NCI-H526 (cell line): ENCODE measurements at regions not wholly inside any gene's neighbourhood (a gene's known extent, or its start where the extent isn't known, plus 50 kb on each side); places are given as distances from the start of the nearest gene placed in this dataset.
A peak's percentile ranks its signal among the peaks of the same experiment; 100 is the strongest.

Experiments used
- DNase-seq, 2 experiments: peaks; one replicate each; lab custom pipeline; 2025; lab: John Stamatoyannopoulos, UW

DNA sequence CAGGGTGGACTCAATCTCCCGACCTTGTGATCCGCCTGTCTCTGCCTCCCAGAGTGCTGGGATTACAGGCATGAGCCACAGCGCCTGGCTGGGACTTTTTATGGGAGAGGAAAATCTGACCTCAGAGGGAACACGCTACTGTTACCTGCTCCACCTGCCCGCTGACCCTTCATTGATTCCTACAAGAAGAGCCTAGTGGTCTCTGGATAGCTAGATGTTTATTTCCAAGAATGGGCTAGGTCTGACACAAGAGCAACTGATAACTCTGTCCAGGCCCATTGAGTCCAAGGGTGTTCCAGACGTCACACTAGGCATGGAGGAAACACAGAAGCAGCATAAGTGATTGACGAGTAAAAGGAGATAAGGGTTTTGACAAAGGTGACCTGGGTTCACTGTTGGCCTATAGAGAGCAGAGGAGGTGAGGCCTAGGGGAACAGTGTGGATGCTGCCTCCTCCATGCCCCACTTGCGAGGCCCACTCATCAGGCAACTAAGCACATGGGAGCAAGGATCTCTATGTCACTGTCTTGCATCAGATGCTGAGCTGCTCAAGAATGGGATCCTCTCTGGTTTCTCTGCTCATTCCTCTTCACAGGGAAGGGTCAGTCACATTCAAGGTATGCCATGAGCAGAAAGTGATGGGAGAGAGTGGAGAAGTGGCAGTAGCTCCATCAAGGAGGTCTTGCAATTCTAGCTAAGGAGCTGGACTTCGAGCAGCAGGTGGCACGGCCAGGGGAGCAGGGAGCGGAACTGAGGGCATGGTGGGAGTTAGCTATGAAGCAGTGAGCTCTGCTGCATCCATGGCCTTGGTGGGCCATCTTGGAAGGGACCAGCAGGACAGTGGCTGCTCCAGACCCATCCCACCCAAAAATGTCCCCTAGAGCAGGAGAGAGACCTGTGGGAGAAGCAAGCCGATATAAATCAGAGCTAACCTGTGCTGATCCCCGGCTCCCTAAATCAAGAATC, 145.2 kb downstream of the WSCD1 start:
- no peak for DNase-seq

DNA sequence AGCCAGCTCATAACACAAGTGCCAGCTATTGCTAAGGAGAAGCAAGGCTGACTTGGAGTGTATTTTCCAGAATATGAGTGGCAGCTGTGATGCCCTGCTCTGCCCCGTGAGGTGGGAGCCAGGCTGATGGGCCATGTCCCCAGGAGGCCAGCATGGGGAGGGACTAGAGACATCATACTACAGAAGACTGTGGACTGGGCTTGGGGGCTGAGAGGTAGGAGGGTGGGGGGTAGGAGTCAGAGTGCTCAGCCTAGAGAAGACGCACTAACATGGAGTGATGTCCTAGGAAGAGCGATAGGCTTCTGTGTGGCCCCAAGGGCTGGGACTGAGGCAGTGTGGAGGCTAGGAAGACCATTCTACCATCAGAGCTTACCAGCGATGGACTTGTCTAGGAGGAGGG, 143.7 kb downstream of the WSCD1 start:
- DNase-seq: no peak

DNA sequence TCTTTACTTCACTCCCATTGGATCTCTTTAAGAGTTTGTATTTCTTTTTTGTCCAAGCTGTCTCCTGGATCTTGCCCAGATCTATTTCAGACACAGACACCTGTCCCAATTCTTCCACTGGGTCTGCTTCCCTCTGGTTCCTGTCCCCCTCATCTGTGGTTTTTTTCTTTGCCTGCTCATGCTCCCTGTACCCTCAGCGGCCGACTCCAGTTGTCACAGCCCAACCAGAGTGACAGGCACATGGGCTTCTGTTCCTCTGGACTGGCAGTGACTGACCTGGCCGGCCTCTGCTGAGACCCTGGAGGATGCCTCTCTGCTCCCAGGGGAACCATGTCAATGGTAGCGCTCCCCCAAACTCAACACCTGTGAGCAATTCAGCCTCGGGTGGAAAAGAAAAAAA, 142.6 kb downstream of the WSCD1 start:
- no peak for DNase-seq

- DNase-seq: no peak
Observed at GRCh38 chr17:6209829-6210228, 139.7 kb downstream of the WSCD1 start.

- no peak for DNase-seq
Observed at GRCh38 chr17:6208608-6209180, 138.5 kb downstream of the WSCD1 start.

DNA sequence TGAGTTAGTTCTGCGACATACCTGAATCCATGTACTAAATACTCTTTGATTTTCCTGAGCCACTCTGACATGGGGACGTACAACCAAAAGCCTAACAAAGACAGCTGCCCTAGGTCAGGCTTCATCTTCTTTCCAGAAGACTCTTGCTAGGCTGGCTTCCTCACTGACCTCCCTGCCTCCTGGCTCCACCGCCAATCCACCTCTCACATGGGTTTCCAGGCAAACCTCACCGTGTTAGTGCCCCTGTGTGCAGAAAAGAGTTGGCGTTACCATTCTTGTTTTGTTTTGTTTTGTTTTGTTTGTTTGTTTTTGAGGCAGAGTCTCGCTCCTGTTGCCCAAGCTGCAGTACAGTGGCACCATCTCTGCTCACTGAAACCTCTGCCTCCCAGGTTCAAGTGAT, 135.3 kb downstream of the WSCD1 start:
- DNase-seq: no peak

- no peak for DNase-seq
Observed at GRCh38 chr17:6205033-6205432, 134.9 kb downstream of the WSCD1 start.

GRCh38 chr17:6204203-6204722, 134.1 kb downstream of the WSCD1 start:
- DNase-seq: no peak

GRCh38 chr17:6196355-6196754, 126.2 kb downstream of the WSCD1 start:
- no peak for DNase-seq

- DNase-seq: peak in 1 of 2 experiments; percentile 26
Observed at GRCh38 chr17:6195123-6195522, 124.9 kb downstream of the WSCD1 start.

GRCh38 chr17:6191405-6192324, 121.5 kb downstream of the WSCD1 start:
- no peak for DNase-seq

GRCh38 chr17:6187836-6188235, 117.7 kb downstream of the WSCD1 start:
- no peak for DNase-seq

DNA sequence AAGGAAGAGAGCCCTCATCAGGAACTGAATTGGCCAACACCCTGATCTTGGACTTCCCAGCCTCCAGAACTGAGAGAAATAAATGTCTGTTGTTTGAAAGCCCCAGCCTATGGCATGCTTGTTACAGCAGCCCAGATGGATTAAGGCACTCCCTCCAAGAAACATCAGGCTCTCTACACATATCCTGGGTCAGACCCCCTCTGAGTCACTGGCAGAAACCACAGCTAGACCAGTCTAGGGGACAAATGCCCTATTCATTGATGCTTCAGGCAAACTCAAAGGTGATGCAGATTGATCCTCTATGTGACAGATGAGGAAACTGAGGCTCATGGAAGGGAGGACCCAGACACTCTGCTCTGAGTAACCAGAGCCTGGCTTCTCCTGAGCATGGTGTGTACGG, 116.8 kb downstream of the WSCD1 start:
- no peak for DNase-seq

DNA sequence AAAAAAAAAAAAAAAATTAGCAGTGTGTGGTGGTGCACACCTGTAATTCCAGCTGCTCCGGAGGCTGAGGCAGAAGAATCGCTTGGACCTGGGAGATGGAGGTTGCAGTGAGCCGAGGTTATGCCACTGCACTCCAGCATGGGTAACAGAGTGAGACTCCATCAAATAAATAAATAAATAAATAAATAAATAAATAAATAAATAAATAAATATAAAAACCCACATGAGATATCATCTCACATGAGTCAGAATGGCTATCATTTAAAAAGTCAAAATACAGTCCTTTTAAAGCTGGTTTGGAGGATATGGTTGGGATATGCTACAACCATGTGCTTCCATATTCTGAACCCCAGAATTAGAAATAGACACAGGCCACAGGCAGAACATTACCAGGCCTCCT, 114.3 kb downstream of the WSCD1 start:
- DNase-seq: no peak

GRCh38 chr17:6179017-6179416, 108.8 kb downstream of the WSCD1 start:
- DNase-seq: no peak

DNA sequence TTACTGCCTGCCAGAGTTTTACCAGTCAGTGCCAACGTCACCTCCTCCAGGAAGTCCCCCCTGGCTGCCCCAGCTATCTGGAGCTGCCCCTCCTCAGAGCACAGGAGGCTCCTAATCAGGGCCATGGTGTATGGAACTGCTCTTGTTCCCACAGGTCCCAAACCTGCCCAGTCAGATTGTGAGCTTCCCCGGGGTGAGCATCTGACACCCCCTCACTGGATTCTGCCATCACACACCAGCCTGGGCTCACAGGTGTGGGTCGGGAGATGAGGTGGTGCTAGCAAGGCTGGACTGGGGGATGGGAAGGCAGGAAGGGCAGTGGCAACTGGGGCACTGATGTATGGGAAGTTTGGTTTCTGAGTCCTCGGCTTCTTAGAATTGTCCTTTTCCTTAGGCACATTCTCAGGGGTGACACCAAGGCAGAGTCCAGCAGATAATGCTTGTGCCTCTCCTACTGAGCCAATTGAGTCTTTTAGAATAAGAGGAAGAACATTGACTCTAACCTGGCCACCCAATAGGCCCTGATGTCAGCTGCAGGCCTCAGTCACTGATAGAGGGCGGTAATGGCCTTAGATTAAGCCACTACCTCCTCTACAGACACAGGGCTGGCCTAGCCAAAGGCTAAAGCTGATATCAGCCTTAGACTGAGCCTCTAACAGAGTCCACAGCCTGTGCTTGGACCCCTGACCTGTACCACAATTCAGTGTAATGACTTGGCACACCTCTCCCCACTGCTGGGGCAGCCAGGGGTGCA, 107.9 kb downstream of the WSCD1 start:
- no peak for DNase-seq
